ENCODE measurements at regions not wholly inside any gene's neighbourhood (a gene's known extent, or its start where the extent isn't known, plus 50 kb on each side); places are given as distances from the start of the nearest gene placed in this dataset.

GRCh38 chr20:24169256-24169655 lies 180.7 kb upstream of the GGTLC1 start:
- DNase-seq (ENCODE audit: low spot score): no peak

- DNase-seq (ENCODE audit: low spot score): no peak
Observed at GRCh38 chr20:24166412-24166811, 177.8 kb upstream of the GGTLC1 start.

GRCh38 chr20:24166123-24166381 lies 177.5 kb upstream of the GGTLC1 start:
- DNase-seq (ENCODE audit: low spot score): no peak

- DNase-seq (ENCODE audit: low spot score): no peak
Observed at GRCh38 chr20:24165301-24166122, 176.9 kb upstream of the GGTLC1 start.

- DNase-seq (ENCODE audit: low spot score): peak; percentile 37
Observed at GRCh38 chr20:24164360-24164759, 175.8 kb upstream of the GGTLC1 start.

GRCh38 chr20:24163506-24163905 lies 174.9 kb upstream of the GGTLC1 start:
- no peak for DNase-seq (ENCODE audit: low spot score)

GRCh38 chr20:24160563-24161281 lies 172.1 kb upstream of the GGTLC1 start:
- no peak for DNase-seq (ENCODE audit: low spot score)

- DNase-seq (ENCODE audit: low spot score): no peak
Observed at GRCh38 chr20:24158281-24158680, 169.7 kb upstream of the GGTLC1 start.

GRCh38 chr20:24157213-24157612 lies 168.6 kb upstream of the GGTLC1 start:
- peak; percentile 48 for DNase-seq (ENCODE audit: low spot score)

- DNase-seq (ENCODE audit: low spot score): no peak
Observed at GRCh38 chr20:24153101-24154040, 164.8 kb upstream of the GGTLC1 start.

GRCh38 chr20:24151621-24152294 lies 163.2 kb upstream of the GGTLC1 start:
- DNase-seq (ENCODE audit: low spot score): no peak

GRCh38 chr20:24150406-24150805 lies 161.8 kb upstream of the GGTLC1 start:
- no peak for DNase-seq (ENCODE audit: low spot score)

GRCh38 chr20:24149881-24150307 lies 161.3 kb upstream of the GGTLC1 start:
- no peak for DNase-seq (ENCODE audit: low spot score)

- no peak for DNase-seq (ENCODE audit: low spot score)
Observed at GRCh38 chr20:24149175-24149574, 160.6 kb upstream of the GGTLC1 start.

- DNase-seq (ENCODE audit: low spot score): no peak
Observed at GRCh38 chr20:24148372-24148771, 159.8 kb upstream of the GGTLC1 start.

- no peak for DNase-seq (ENCODE audit: low spot score)
Observed at GRCh38 chr20:24147961-24148360, 159.4 kb upstream of the GGTLC1 start.

- no peak for DNase-seq (ENCODE audit: low spot score)
Observed at GRCh38 chr20:24147479-24147878, 158.9 kb upstream of the GGTLC1 start.

GRCh38 chr20:24146231-24146634 lies 157.7 kb upstream of the GGTLC1 start:
- no peak for DNase-seq (ENCODE audit: low spot score)

GRCh38 chr20:24144371-24144770 lies 155.8 kb upstream of the GGTLC1 start:
- no peak for DNase-seq (ENCODE audit: low spot score)

- no peak for DNase-seq (ENCODE audit: low spot score)
Observed at GRCh38 chr20:24141111-24141510, 152.5 kb upstream of the GGTLC1 start.

GRCh38 chr20:24139846-24140245 lies 151.3 kb upstream of the GGTLC1 start:
- no peak for DNase-seq (ENCODE audit: low spot score)

- DNase-seq (ENCODE audit: low spot score): no peak
Observed at GRCh38 chr20:24138951-24139350, 150.4 kb upstream of the GGTLC1 start.

Measured in CD4-positive, alpha-beta T cell treated with Interleukin-15 for 4 hours (primary cell).